Muscle layer of colon (tissue), 2 donors: ENCODE measurements at regions not wholly inside any gene's neighbourhood (a gene's known extent, or its start where the extent isn't known, plus 50 kb on each side); places are given as distances from the start of the nearest gene placed in this dataset.
"Not testable (repeated sequence)": the region's sequence is repeated elsewhere in the genome, so short reads cannot be mapped to it uniquely, and the experiment has no call there.

Experiments
- H3K27ac ChIP-seq: one replicate; pipeline ENCODE4 v1.7.0; 2013; ENCODE audit warnings: low read depth, mild to moderate bottlenecking, low read length, moderate library complexity
- H3K27me3 ChIP-seq, 2 donors: one replicate each; pipeline ENCODE4 v1.7.0; 2013; ENCODE audit warnings: low read length in 2 of 2, mild to moderate bottlenecking in 2 of 2; ENCODE audit not compliant: insufficient read depth in 2 of 2, control insufficient read depth in 1 of 2
- H3K36me3 ChIP-seq: one replicate; pipeline ENCODE4 v1.7.0; 2013; ENCODE audit warnings: mild to moderate bottlenecking, low read length; ENCODE audit not compliant: insufficient read depth
- H3K4me1 ChIP-seq: one replicate; pipeline ENCODE4 v1.7.0; 2013; ENCODE audit warnings: mild to moderate bottlenecking, low read length; ENCODE audit not compliant: insufficient read depth
- H3K4me3 ChIP-seq, 2 donors: one replicate each; pipeline ENCODE4 v1.7.0; 2013; ENCODE audit warnings: low read length in 2 of 2, low read depth in 1 of 2, mild to moderate bottlenecking in 1 of 2, moderate library complexity in 1 of 2
- H3K9ac ChIP-seq: one replicate; pipeline ENCODE4 v1.7.0; 2013; ENCODE audit warnings: low read length
- H3K9me3 ChIP-seq: one replicate; pipeline ENCODE4 v1.7.0; 2013; ENCODE audit warnings: mild to moderate bottlenecking, low read length
- donor health status: abdominal sarcoma.
- donor health status: Adenocarcinoma of cecum.

DNA sequence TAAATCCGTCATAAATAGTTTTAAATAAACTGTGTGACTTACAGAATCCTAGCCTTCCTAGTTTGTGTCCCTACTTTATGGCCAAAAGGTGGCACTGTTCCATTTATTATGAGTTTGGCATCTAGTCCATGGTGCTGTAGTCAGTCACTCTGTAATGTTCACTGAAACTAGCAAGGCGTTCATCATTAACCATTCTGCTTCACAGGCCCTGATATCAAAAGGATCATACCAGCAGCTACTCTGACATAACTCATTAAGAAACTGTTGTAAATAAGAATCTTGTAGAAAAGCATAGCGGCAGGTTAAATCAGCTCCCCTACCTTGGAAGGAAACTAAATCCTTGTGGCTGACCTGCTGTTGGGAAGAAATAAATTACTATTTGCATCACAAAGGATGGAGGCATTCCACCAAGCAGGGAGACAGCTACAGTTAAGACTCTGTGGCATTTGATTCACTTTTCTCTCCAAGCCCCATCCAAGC, 919.6 kb upstream of the DIAPH2 start:
- no peak overlapping the region for H3K27ac ChIP-seq
- no peaks in the 10 kb centered on the region for H3K27me3 ChIP-seq
- no peaks in the 10 kb centered on the region for H3K9me3 ChIP-seq
- no peak overlapping the region for H3K4me3 ChIP-seq
- H3K4me1 ChIP-seq: no peaks in the 10 kb centered on the region
- H3K9ac ChIP-seq: no peak overlapping the region
- H3K36me3 ChIP-seq: no peaks in the 10 kb centered on the region

DNA sequence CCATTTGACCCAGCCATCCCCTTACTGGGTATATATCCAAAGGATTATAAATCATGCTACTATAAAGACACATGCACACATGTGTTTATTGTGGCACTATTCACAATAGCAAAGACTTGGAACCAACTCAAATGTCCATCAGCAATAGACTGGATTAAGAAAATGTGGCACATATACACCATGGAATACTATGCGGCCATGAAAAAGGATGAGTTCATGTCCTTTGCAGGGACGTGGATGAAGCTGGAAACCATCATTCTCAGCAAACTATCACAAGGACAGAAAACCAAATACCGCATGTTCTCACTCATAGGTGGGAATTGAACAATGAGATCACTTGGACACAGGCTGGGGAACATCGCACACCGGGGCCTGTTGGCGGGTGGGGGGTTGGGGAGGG, 913.4 kb upstream of the DIAPH2 start:
- H3K9ac ChIP-seq, H3K36me3 ChIP-seq, H3K4me3 ChIP-seq, H3K27ac ChIP-seq, H3K9me3 ChIP-seq, H3K27me3 ChIP-seq, H3K4me1 ChIP-seq: not testable (repeated sequence)

DNA sequence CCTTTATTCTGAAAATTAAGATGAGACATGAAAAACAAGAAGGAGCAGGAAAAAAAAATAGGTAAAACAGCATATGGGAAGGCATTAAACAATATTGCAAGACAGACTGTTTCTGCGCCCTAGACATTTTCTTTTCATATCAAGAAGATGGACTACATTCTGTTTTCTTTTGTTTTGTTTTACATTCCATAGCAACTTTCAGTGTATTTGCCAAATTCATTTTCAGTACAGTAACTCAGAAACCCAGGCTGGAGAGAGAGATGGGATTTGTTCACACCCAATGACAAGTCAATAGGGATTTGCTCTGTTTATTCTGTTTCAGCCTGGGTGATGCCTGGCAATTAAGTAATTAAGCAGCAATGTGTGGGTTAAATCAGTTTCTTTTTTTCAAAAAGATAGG, 892.8 kb upstream of the DIAPH2 start:
- Histone ChIP-seq H3K4me1 (no peaks in the 10 kb centered on the region), H3K4me3 (no peak overlapping the region), H3K9ac (no peak overlapping the region), H3K36me3 (no peaks in the 10 kb centered on the region), H3K27me3 (no peaks in the 10 kb centered on the region), H3K9me3 (no peaks in the 10 kb centered on the region), H3K27ac (no peak overlapping the region)

DNA sequence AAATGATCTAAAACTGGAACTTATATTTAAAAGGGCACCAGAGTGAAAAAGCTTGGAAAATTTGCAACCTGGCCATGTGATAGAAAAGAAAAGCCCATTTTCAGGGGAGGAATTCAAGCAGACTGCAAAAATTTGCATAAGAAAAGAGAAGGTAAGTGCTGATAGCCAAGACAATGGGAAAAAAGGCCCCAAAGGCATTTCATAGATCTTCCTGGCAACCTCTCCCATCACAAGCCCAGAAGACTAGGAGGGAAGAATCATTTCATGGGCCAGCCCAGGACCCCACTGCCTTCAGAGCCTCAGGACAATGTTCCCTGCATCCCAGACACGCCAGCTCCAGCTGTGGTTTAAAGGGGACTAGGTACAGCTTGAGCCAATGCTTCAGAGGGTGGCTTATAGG, 887.3 kb upstream of the DIAPH2 start:
- no peaks in the 10 kb centered on the region for H3K9me3 ChIP-seq
- no peak overlapping the region for H3K9ac ChIP-seq
- no peaks in the 10 kb centered on the region for H3K4me1 ChIP-seq
- no peaks in the 10 kb centered on the region for H3K36me3 ChIP-seq
- H3K27me3 ChIP-seq: no peaks in the 10 kb centered on the region
- no peak overlapping the region for H3K4me3 ChIP-seq
- no peak overlapping the region for H3K27ac ChIP-seq

DNA sequence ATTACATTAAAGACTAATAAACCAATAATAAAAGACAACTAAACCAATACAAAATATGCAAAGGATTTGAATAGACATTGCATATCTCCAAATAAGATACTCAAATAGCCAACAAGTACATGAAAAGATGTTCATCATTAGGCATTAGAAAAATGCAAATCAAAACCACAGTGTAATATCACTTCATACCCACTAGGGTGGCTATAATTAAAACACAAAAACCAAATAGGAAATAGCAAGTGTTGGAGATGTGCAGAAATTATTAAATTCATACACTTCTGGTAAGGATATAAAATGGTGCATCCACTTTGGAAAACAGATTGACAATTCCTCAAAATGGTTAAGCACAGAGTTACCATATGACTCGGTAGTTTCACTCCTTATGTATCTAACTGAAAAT, 860.8 kb upstream of the DIAPH2 start:
- H3K4me1 ChIP-seq: no peaks in the 10 kb centered on the region
- H3K27me3 ChIP-seq: no peaks in the 10 kb centered on the region
- H3K9me3 ChIP-seq: no peaks in the 10 kb centered on the region
- no peak overlapping the region for H3K9ac ChIP-seq
- no peak overlapping the region for H3K4me3 ChIP-seq
- H3K36me3 ChIP-seq: no peaks in the 10 kb centered on the region
- H3K27ac ChIP-seq: no peak overlapping the region

DNA sequence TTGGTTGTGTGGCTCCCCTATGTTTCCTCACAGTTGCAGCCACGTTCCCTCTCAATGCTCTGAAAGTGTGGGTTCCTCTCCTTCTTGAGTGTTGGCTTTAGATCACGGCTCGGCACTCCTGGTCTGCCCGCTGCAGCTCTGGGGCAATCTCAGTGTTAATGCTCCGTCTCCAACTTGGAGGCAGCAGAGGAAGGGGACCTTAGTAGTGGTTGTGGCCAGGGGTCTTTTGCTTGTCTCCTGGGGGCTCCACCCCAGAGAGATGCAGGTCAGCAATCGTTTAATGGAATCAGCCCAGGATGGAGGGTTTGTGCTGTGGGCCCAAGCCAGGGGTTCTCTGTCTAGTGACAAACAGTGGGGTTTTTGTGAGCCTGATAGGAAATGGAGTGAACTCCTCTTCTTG, 849.4 kb upstream of the DIAPH2 start:
- no peaks in the 10 kb centered on the region for H3K36me3 ChIP-seq
- H3K27me3 ChIP-seq: no peaks in the 10 kb centered on the region
- no peak overlapping the region for H3K9ac ChIP-seq
- H3K9me3 ChIP-seq: no peaks in the 10 kb centered on the region
- no peaks in the 10 kb centered on the region for H3K4me1 ChIP-seq
- no peak overlapping the region for H3K27ac ChIP-seq
- no peak overlapping the region for H3K4me3 ChIP-seq

DNA sequence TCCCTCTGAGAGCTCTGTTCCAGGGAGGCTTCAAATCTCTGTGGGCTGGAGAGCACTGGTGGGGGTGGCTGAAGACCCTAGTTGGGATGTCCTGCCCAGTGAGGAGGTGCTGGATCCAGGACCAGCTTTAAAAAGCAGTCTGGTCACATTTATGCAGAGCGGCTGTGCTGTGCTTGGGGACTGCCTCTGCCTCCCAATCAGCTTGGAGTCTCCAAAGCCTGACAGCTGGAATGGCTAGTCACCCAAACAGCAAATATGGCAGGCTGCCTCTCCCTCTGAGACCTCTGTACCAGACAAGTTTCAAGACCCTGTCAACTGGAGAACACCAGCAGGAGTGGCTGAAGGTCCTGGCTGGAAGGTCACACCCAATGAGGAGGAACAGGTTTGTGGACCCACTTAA, 848.1 kb upstream of the DIAPH2 start:
- Histone ChIP-seq H3K36me3 (no peaks in the 10 kb centered on the region), H3K4me1 (no peaks in the 10 kb centered on the region), H3K27me3 (no peaks in the 10 kb centered on the region), H3K9ac (no peak overlapping the region), H3K9me3 (no peaks in the 10 kb centered on the region), H3K4me3 (no peak overlapping the region), H3K27ac (no peak overlapping the region)

DNA sequence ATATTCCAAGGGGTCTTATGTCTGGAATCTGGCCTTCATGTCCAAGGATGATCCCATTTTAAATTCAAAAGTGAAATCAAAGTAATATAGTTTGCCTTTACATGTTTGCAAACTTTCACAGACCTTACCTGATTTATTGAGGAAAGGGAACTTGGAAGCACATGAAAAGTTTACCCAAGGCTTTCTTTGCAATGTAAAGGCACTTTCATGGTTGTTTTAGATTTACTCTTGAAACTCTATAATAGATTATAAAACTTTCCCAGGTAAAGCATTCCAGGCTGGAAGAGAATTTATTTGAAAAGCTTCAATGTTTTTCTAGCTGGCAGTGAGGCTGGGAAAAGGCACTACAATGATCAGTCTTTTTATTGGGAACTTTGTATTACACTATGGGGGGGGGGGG, 842.8 kb upstream of the DIAPH2 start:
- Histone ChIP-seq H3K4me3 (no peak overlapping the region), H3K4me1 (no peaks in the 10 kb centered on the region), H3K9me3 (no peaks in the 10 kb centered on the region), H3K27me3 (no peaks in the 10 kb centered on the region), H3K27ac (no peak overlapping the region), H3K36me3 (no peaks in the 10 kb centered on the region), H3K9ac (no peak overlapping the region)

DNA sequence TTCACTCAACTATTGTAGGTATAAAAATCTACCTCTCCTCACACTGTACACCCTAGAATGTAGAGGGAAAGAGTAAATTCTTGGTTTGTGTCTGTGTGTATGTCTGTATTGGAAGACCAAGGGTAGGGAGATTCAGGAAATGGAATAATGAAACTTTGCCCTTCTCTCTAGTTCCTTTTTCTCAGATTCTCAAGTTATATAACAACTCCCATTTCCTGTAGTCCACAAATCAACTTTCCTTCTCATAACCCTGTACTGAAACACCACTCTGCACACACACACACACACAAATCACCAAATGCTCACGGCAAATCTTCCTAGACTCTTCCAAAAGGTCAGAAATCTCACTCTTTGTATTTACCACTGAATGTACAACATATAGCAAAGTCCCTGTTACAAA, 824.5 kb upstream of the DIAPH2 start:
- no peak overlapping the region for H3K4me3 ChIP-seq
- no peaks in the 10 kb centered on the region for H3K27me3 ChIP-seq

DNA sequence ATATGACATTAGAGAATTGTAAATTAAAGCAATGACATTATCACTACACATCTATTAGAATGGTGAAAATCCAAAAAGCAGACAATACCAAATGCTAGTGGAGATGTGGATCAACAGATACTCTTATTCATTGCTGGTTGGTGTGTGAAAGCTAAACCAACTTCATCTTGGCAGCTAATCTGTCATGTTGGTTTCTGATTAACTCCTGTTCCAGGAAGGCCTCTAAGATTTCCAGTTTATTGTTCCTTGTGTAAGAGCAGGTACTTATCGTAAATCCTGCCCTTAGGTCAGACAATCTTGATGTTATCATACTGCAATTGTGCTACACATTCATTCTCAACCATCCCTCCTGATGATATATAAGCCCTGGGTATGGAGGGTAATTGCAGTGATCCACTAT, 809.0 kb upstream of the DIAPH2 start:
- Histone ChIP-seq H3K27ac (no peak overlapping the region), H3K4me3 (no peak overlapping the region), H3K36me3 (no peaks in the 10 kb centered on the region), H3K27me3 (no peaks in the 10 kb centered on the region), H3K9ac (no peak overlapping the region), H3K9me3 (peaks cover 5% of the 10 kb centered on the region), H3K4me1 (no peaks in the 10 kb centered on the region)

More for the DNA sequence above, 824.5 kb upstream of the DIAPH2 start:
- no peak overlapping the region for H3K9ac ChIP-seq
- no peaks in the 10 kb centered on the region for H3K36me3 ChIP-seq
- H3K27ac ChIP-seq: no peak overlapping the region
- no peaks in the 10 kb centered on the region for H3K4me1 ChIP-seq
- no peaks in the 10 kb centered on the region for H3K9me3 ChIP-seq

DNA sequence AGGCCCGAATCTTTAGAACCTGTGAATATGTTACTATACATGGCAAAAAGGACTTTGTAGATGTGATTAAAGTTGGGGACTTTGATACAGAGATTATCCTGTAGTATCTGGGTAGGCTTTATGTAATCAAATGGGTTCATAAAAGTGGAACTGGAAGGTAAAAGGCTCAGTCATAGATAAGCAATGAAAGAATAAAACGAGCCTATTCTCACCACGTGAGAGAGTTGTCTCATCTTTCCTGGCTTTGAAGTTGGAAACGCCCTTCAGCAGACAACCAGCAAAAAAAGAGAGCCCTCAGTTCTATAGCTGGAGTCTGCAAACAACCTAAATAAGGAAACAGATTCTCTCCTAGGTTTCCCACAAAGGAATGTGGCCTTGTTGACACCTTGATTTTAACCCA, 805.8 kb upstream of the DIAPH2 start:
- Histone ChIP-seq H3K4me1 (no peaks in the 10 kb centered on the region), H3K4me3 (no peak overlapping the region), H3K27me3 (no peaks in the 10 kb centered on the region), H3K9me3 (peaks cover 5% of the 10 kb centered on the region), H3K9ac (no peak overlapping the region), H3K36me3 (no peaks in the 10 kb centered on the region), H3K27ac (no peak overlapping the region)

DNA sequence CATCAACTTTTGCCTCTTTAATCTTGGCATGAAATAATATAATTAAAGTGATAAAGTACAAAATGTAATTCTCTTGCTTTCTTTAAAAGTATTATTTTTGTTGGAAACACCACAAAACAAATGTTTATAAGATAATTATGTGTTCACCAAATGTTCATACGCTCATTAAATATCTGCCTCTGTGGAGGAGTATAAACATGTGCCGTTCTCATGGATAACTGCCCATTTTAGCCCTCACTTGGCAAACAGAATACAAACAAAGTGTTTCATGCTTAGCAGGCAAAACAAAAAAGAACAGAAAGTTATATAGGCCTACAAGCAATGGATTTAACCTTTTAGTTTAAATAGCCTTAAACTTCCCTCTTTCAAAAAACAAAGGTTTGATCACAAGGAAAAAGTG, 800.5 kb upstream of the DIAPH2 start:
- Histone ChIP-seq H3K9ac (no peak overlapping the region), H3K27ac (peak overlapping the region; percentile 56), H3K9me3 (no peaks in the 10 kb centered on the region), H3K36me3 (no peaks in the 10 kb centered on the region), H3K27me3 (no peaks in the 10 kb centered on the region), H3K4me3 (no peak overlapping the region), H3K4me1 (peaks cover 7% of the 10 kb centered on the region)
